H9 (cell line): ENCODE measurements at regions not wholly inside any gene's neighbourhood (a gene's known extent, or its start where the extent isn't known, plus 50 kb on each side); places are given as distances from the start of the nearest gene placed in this dataset.

Experiments
- DNase-seq: peaks from one replicate; pipeline ENCODE4 v3.0.0-alpha.2; 2017
- H2AFZ ChIP-seq: one replicate; pipeline ENCODE4 v1.6.1; 2013; ENCODE audit warnings: mild to moderate bottlenecking, low read length, control low read depth, moderate library complexity
- H2AK5ac ChIP-seq: 2 replicates; pipeline ENCODE4 v1.6.1; 2013; ENCODE audit warnings: low read length, control low read depth, mixed read lengths; ENCODE audit not compliant: insufficient read length
- H2BK120ac ChIP-seq: one replicate; pipeline ENCODE4 v1.6.1; 2013; ENCODE audit warnings: low read depth, mild to moderate bottlenecking, low read length, control low read depth, inconsistent platforms; ENCODE audit not compliant: poor library complexity, severe bottlenecking
- H2BK12ac ChIP-seq: 2 replicates; pipeline ENCODE4 v1.6.1; 2013; ENCODE audit warnings: low read length, control low read depth, mixed read lengths, low read depth; ENCODE audit not compliant: insufficient read length
- H2BK15ac ChIP-seq: 2 replicates; pipeline ENCODE4 v1.6.1; 2013; ENCODE audit warnings: low read depth, low read length, control low read depth
- H2BK20ac ChIP-seq: one replicate; pipeline ENCODE4 v1.6.1; 2013; ENCODE audit warnings: low read depth, mild to moderate bottlenecking, low read length, control low read depth, inconsistent platforms; ENCODE audit not compliant: poor library complexity, severe bottlenecking
- H2BK5ac ChIP-seq: 2 replicates; pipeline ENCODE4 v1.6.1; 2013; ENCODE audit warnings: low read length, control low read depth, mixed read lengths; ENCODE audit not compliant: insufficient read length
- H3K14ac ChIP-seq: 2 replicates; pipeline ENCODE4 v1.6.1; 2013; ENCODE audit warnings: low read length, control low read depth; ENCODE audit not compliant: insufficient read depth
- H3K18ac ChIP-seq: 2 replicates; pipeline ENCODE4 v1.6.1; 2013; ENCODE audit warnings: low read depth, mild to moderate bottlenecking, mixed read lengths, low read length, control low read depth; ENCODE audit not compliant: insufficient read length
- H3K23ac ChIP-seq: 2 replicates; pipeline ENCODE4 v1.6.1; 2013; ENCODE audit warnings: low read length, control low read depth, mixed read lengths, low read depth; ENCODE audit not compliant: insufficient read length
- H3K23me2 ChIP-seq: 2 replicates; pipeline ENCODE4 v1.6.1; 2013; ENCODE audit warnings: low read depth, mild to moderate bottlenecking, mixed read lengths, low read length, control low read depth; ENCODE audit not compliant: insufficient read length, poor library complexity, severe bottlenecking
- H3K27ac ChIP-seq: 2 replicates; pipeline ENCODE4 v1.5.1; 2013; ENCODE audit warnings: low read length, control low read depth, mixed read lengths, low read depth; ENCODE audit not compliant: insufficient read length
- H3K27me3 ChIP-seq: 2 replicates; pipeline ENCODE4 v1.6.1; 2013; ENCODE audit warnings: low read length, control low read depth, inconsistent platforms; ENCODE audit not compliant: insufficient read depth
- H3K4ac ChIP-seq: 2 replicates; pipeline ENCODE4 v1.6.1; 2013; ENCODE audit warnings: low read depth, mild to moderate bottlenecking, control low read depth, inconsistent platforms, low read length, moderate library complexity
- H3K4me1 ChIP-seq: 2 replicates; pipeline ENCODE4 v1.6.1; 2013; ENCODE audit warnings: low read length, control low read depth, inconsistent platforms; ENCODE audit not compliant: insufficient read depth
- H3K4me2 ChIP-seq: 2 replicates; pipeline ENCODE4 v1.6.1; 2013; ENCODE audit warnings: low read length, control low read depth, mixed read lengths; ENCODE audit not compliant: insufficient read length, insufficient read depth
- H3K56ac ChIP-seq: 2 replicates; pipeline ENCODE4 v1.6.1; 2013; ENCODE audit warnings: low read depth, mild to moderate bottlenecking, mixed read lengths, low read length, control low read depth; ENCODE audit not compliant: insufficient read length
- H3K79me1 ChIP-seq: 2 replicates; pipeline ENCODE4 v1.6.1; 2013; ENCODE audit warnings: low read depth, mild to moderate bottlenecking, moderate library complexity, low read length, control low read depth, inconsistent platforms; ENCODE audit not compliant: insufficient read depth, poor library complexity, severe bottlenecking
- H3K79me2 ChIP-seq: 2 replicates; pipeline ENCODE4 v1.6.1; 2013; ENCODE audit warnings: low read length, control low read depth, inconsistent platforms; ENCODE audit not compliant: insufficient read depth
- H3K9ac ChIP-seq: 2 replicates; pipeline ENCODE4 v1.6.1; 2013; ENCODE audit warnings: low read length, control low read depth, mixed read lengths; ENCODE audit not compliant: insufficient read length; ENCODE audit errors: extremely low read depth
- H3K9me3 ChIP-seq: one replicate; pipeline ENCODE4 v1.6.1; 2013; ENCODE audit warnings: low read depth, low read length, inconsistent platforms; ENCODE audit not compliant: control insufficient read depth
- H3T11ph ChIP-seq: one replicate; pipeline ENCODE4 v1.6.1; 2013; ENCODE audit warnings: mild to moderate bottlenecking, low read length, control low read depth, inconsistent platforms
- H4K20me1 ChIP-seq: one replicate; pipeline ENCODE4 v1.6.1; 2013; ENCODE audit not compliant: control insufficient read depth, insufficient read length, insufficient read depth
- H4K5ac ChIP-seq: 2 replicates; pipeline ENCODE4 v1.6.1; 2013; ENCODE audit warnings: low read depth, mild to moderate bottlenecking, mixed read lengths, low read length, control low read depth; ENCODE audit not compliant: insufficient read length
- H4K8ac ChIP-seq: replicated peaks from 2 replicates; pipeline ENCODE4 v1.6.1; 2013; ENCODE audit warnings: low read length, control low read depth, mixed read lengths, low read depth; ENCODE audit not compliant: insufficient read length
- H4K91ac ChIP-seq: 2 replicates; pipeline ENCODE4 v1.6.1; 2013; ENCODE audit warnings: low read depth, mild to moderate bottlenecking, moderate library complexity, mixed read lengths, low read length, control low read depth; ENCODE audit not compliant: insufficient read length
- H3K27ac Mint-ChIP-seq, 3 experiments: 2 replicates in 2 of 3; 3 replicates in 1 of 3; pipeline ENCODE4 v1.8.0; 2020 to 2021; ENCODE audit warnings: mixed read lengths in 3 of 3, mild to moderate bottlenecking in 1 of 3, moderate library complexity in 1 of 3
- H3K27me3 Mint-ChIP-seq: 2 replicates; pipeline ENCODE4 v1.8.0; 2021; ENCODE audit warnings: low read depth, mild to moderate bottlenecking, moderate library complexity, mixed read lengths
- H3K36me3 Mint-ChIP-seq, 3 experiments: 2 replicates in 2 of 3; 3 replicates in 1 of 3; pipeline ENCODE4 v1.8.0; 2020 to 2021; ENCODE audit warnings: low read depth in 3 of 3, mixed read lengths in 3 of 3; ENCODE audit not compliant: insufficient read depth in 1 of 3
- H3K4me1 Mint-ChIP-seq, 2 experiments: 2 replicates each; pipeline ENCODE4 v1.8.0; 2020; ENCODE audit warnings: mixed read lengths in 2 of 2
- H3K4me3 Mint-ChIP-seq, 2 experiments: 2 replicates in 1 of 2; 3 replicates in 1 of 2; pipeline ENCODE4 v1.8.0; 2020 to 2021; ENCODE audit warnings: mild to moderate bottlenecking in 2 of 2, mixed read lengths in 2 of 2, moderate library complexity in 1 of 2
- H3K9me3 Mint-ChIP-seq, 2 experiments: 2 replicates in 1 of 2; 3 replicates in 1 of 2; pipeline ENCODE4 v1.8.0; 2020; ENCODE audit warnings: mild to moderate bottlenecking in 2 of 2, mixed read lengths in 2 of 2, moderate library complexity in 1 of 2
- WGBS: extraction: QIAGEN DNeasy Blood & Tissue Kit; methylation state at CpG from one replicate; pipeline ENCODE4 v1.1.7; 2013; ENCODE audit warnings: missing lambda C conversion rate, low lambda C conversion rate, mixed read lengths; ENCODE audit not compliant: insufficient read length; ENCODE audit errors: extremely low coverage; 5-methylcytosine and 5-hydroxymethylcytosine counted together
- TF ChIP-seq, protein P1 (sequence below): fragments of 200-600 bp; sonication (generic); conservative IDR thresholded peaks from 3 replicates; pipeline ENCODE4 v1.8.0; 2021; ENCODE audit warnings: antibody characterized with exemption, mild to moderate bottlenecking

DNA sequence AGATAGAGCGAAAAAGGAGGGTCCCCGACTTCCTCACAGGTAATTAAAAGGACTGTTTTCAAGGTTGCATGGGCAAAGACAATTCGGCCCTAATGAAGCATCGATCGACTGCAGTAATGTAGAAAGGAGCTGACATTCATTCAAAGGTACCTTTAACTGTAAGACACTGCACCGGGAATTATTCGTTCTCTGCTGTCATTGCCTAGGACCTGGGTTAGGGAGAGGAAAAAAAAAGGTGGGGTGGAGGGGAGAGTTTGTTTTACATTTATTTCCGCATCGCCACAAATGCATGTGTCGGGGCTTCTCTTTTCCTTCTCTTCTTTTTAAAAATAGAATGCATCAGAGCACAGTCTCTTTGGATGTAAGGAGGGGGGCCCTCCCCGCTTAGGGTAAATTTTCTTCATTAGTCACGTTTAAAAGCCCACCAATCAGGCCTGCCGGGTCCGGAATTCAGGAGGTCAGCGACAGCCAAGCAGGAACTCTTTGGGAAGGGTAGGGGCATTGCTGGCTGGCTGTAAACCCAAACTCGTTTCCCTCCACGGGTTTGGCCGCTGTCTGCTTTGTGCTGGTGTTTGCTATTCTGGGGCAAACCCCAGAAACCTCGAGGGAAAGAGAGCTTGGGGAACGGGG, 496.2 kb upstream of the ZFHX3 start:
- TF ChIP-seq, protein P1, sequence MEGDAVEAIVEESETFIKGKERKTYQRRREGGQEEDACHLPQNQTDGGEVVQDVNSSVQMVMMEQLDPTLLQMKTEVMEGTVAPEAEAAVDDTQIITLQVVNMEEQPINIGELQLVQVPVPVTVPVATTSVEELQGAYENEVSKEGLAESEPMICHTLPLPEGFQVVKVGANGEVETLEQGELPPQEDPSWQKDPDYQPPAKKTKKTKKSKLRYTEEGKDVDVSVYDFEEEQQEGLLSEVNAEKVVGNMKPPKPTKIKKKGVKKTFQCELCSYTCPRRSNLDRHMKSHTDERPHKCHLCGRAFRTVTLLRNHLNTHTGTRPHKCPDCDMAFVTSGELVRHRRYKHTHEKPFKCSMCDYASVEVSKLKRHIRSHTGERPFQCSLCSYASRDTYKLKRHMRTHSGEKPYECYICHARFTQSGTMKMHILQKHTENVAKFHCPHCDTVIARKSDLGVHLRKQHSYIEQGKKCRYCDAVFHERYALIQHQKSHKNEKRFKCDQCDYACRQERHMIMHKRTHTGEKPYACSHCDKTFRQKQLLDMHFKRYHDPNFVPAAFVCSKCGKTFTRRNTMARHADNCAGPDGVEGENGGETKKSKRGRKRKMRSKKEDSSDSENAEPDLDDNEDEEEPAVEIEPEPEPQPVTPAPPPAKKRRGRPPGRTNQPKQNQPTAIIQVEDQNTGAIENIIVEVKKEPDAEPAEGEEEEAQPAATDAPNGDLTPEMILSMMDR: no peak
- Histone ChIP-seq H3K23ac (no peak overlapping the region), H3K9ac (no peak overlapping the region), H3K4me1 (peaks cover 5% of the 10 kb centered on the region; the same call in 1 of the 2 replicates), H3K14ac (no peak overlapping the region; the same call in 1 of the 2 replicates), H2AFZ (no peak overlapping the region), H2BK20ac (no peak overlapping the region), H3K9me3 (no peaks in the 10 kb centered on the region), H3K79me2 (no peaks in the 10 kb centered on the region), H3K56ac (no peak overlapping the region), H3K4me2 (peak overlapping the region; percentile 45), H3K27me3 (no peaks in the 10 kb centered on the region), H2BK12ac (no peak overlapping the region), H3T11ph (no peak overlapping the region), H3K27ac (no peak overlapping the region), H2AK5ac (no peak overlapping the region), H2BK120ac (no peak overlapping the region), H3K4ac (no peak overlapping the region), H4K8ac (no peak overlapping the region), H4K20me1 (no peaks in the 10 kb centered on the region), H2BK15ac (no peak overlapping the region), H3K18ac (no peak overlapping the region), H3K79me1 (no peaks in the 10 kb centered on the region), H3K23me2 (no peaks in the 10 kb centered on the region), H4K91ac (no peak overlapping the region), H4K5ac (no peak overlapping the region), H2BK5ac (no peak overlapping the region)
- peaks cover 37 to 44% of the 10 kb centered on the region in 2 experiments for H3K4me1 Mint-ChIP-seq
- DNase-seq: no peak
- peak overlapping the region in 1 of 2 experiments; percentile 10; a peak in 2 of 5 replicates for H3K4me3 Mint-ChIP-seq
- H3K27me3 Mint-ChIP-seq: no peaks in the 10 kb centered on the region
- no CpG with 5 or more reads among the region's 20 CpGs for WGBS
- H3K9me3 Mint-ChIP-seq: no peaks in the 10 kb centered on the region
- H3K36me3 Mint-ChIP-seq: no peaks in the 10 kb centered on the region
- peak overlapping the region; percentile 20 to 73 (median 54); a peak in 3 of 7 replicates for H3K27ac Mint-ChIP-seq
